ENCODE measurements at regions not wholly inside any gene's neighbourhood (a gene's known extent, or its start where the extent isn't known, plus 50 kb on each side); places are given as distances from the start of the nearest gene placed in this dataset.
A peak's percentile ranks its signal among the peaks of the same experiment; 100 is the strongest.

DNA sequence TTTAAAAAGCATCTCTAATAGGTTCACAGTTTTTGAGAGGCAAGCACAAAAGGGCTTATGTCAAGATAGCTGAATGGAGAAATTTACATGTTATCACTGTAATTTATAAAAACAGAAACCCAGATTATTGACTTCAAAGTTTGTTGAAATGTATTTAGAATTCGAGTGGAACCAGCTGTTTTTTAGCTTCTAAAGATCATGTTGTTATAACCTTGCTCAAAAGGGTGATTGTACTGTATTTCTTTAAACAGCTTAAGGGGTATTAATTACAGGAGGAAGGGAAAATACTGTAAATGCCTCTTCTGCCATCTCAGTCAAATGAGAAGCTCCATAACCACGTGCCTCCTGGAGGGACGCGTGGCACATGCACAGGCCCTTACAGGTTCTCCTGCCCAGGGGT lies 156.2 kb upstream of the MGMT start:
- no peaks in the 10 kb centered on the region for H4K20me1 ChIP-seq (replicated peaks; ENCODE audit: control insufficient read depth, extremely low read depth, insufficient read depth, low read length)
- CTCF ChIA-PET = interaction anchor here (1.2 kb wide), 1 partner anchor 21 kb away, joined by 4 read pairs; no protein-coding TSS in a partner anchor
- no TSS peak for BruUV-seq (replicated peaks)
- H3K27ac ChIP-seq (ENCODE audit: insufficient read depth, low read depth, low read length) = no peak overlapping the region
- H3K4me2 ChIP-seq (ENCODE audit: insufficient read depth, low read length) = no peak overlapping the region
- POLR2A ChIA-PET = no interaction called here
- intact Hi-C loops (cut with micrococcal nuclease) (no loop called here), dilution Hi-C loops (cut with MboI; ENCODE audit: extremely low pct_ligation_motif_present, low sequenced_read_pairs) (no loop called here)
- DNase-seq (ENCODE audit: low read depth, low spot score) (no peak), FAIRE-seq (no peak)
- no peak for TF ChIP-seq JUN (IDR thresholded peaks at IDR 0.05; ENCODE audit: borderline replicate concordance, insufficient read depth, insufficient read length, low read depth)
- H3K9ac ChIP-seq (replicated peaks; ENCODE audit: extremely low read depth, insufficient read depth, low read length) = no peak overlapping the region
- no peak overlapping the region for H2AFZ ChIP-seq (ENCODE audit: low read depth, low read length)
- H3K27me3 ChIP-seq (ENCODE audit: control insufficient read depth in 2 of 2, insufficient read depth in 2 of 2, low read length in 2 of 2) = no peaks in the 10 kb centered on the region
- H3K9me3 ChIP-seq (replicated peaks; ENCODE audit: control insufficient read depth, insufficient read depth, low read length) = no peaks in the 10 kb centered on the region
- no peaks in the 10 kb centered on the region for H3K4me1 ChIP-seq (ENCODE audit: control insufficient read depth, extremely low read depth, insufficient read depth, low read length)
- H3K79me2 ChIP-seq (ENCODE audit: control insufficient read depth, insufficient read depth, low read length) = no peaks in the 10 kb centered on the region
- H3K4me3 ChIP-seq (replicated peaks in 1 of 3; ENCODE audit: insufficient read depth in 1 of 3, low read depth in 1 of 3, low read length in 3 of 3) = no peak overlapping the region
- no peaks in the 10 kb centered on the region for H3K36me3 ChIP-seq (ENCODE audit: control insufficient read depth in 2 of 2, extremely low read depth in 1 of 2, insufficient read depth in 2 of 2, low read length in 2 of 2)
- no peaks in the 10 kb centered on the region for H3K9me1 ChIP-seq (replicated peaks; ENCODE audit: control insufficient read depth, extremely low read depth, insufficient read depth, low read length)

DNA sequence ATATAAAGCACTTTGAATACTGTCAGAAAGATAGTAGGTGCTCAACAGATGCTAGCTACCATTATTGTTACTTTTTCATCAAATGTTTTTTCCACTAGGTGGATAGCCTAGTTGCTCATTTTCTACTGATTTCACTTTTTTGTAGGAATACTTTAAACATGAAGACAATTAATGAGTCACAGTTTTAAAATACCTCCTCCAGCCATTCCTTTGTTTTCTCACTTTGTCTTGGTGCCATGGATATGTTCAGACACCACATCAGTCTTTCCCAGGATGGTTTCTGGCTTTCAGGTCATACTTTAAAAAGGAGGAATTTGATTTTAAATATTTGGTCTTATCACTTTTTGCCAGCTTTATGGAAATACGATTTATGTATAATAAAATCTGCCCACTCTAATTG lies 147.1 kb upstream of the MGMT start:
- Histone ChIP-seq H3K27ac (ENCODE audit: insufficient read depth, low read depth, low read length) (peak overlapping the region; percentile 35), H3K4me3 (replicated peaks in 1 of 3; ENCODE audit: insufficient read depth in 1 of 3, low read depth in 1 of 3, low read length in 3 of 3) (no peak overlapping the region), H3K79me2 (ENCODE audit: control insufficient read depth, insufficient read depth, low read length) (no peaks in the 10 kb centered on the region), H3K9me3 (replicated peaks; ENCODE audit: control insufficient read depth, insufficient read depth, low read length) (no peaks in the 10 kb centered on the region), H3K9me1 (replicated peaks; ENCODE audit: control insufficient read depth, extremely low read depth, insufficient read depth, low read length) (no peaks in the 10 kb centered on the region), H3K4me1 (ENCODE audit: control insufficient read depth, extremely low read depth, insufficient read depth, low read length) (peaks cover 7% of the 10 kb centered on the region), H3K4me2 (ENCODE audit: insufficient read depth, low read length) (no peak overlapping the region), H3K36me3 (ENCODE audit: control insufficient read depth in 2 of 2, extremely low read depth in 1 of 2, insufficient read depth in 2 of 2, low read length in 2 of 2) (no peaks in the 10 kb centered on the region), H3K9ac (replicated peaks; ENCODE audit: extremely low read depth, insufficient read depth, low read length) (no peak overlapping the region), H3K27me3 (ENCODE audit: control insufficient read depth in 2 of 2, insufficient read depth in 2 of 2, low read length in 2 of 2) (peaks cover 0 to 5% of the 10 kb centered on the region in 2 experiments), H2AFZ (ENCODE audit: low read depth, low read length) (no peak overlapping the region), H4K20me1 (replicated peaks; ENCODE audit: control insufficient read depth, extremely low read depth, insufficient read depth, low read length) (no peaks in the 10 kb centered on the region)
- BruUV-seq (replicated peaks) = no TSS peak
- ChIA-PET POLR2A (no interaction called here), CTCF (interaction anchor here (1.2 kb wide), 1 partner anchor 12 kb away, joined by 4 read pairs; no protein-coding TSS in a partner anchor)
- TF ChIP-seq GATA2 (IDR thresholded peaks at IDR 0.05; ENCODE audit: insufficient read depth, insufficient read length, low read depth, low read length) = no peak
- TF ChIP-seq JUN (IDR thresholded peaks at IDR 0.05; ENCODE audit: borderline replicate concordance, insufficient read depth, insufficient read length, low read depth) = peak; percentile 20
- TF ChIP-seq, protein P1, sequence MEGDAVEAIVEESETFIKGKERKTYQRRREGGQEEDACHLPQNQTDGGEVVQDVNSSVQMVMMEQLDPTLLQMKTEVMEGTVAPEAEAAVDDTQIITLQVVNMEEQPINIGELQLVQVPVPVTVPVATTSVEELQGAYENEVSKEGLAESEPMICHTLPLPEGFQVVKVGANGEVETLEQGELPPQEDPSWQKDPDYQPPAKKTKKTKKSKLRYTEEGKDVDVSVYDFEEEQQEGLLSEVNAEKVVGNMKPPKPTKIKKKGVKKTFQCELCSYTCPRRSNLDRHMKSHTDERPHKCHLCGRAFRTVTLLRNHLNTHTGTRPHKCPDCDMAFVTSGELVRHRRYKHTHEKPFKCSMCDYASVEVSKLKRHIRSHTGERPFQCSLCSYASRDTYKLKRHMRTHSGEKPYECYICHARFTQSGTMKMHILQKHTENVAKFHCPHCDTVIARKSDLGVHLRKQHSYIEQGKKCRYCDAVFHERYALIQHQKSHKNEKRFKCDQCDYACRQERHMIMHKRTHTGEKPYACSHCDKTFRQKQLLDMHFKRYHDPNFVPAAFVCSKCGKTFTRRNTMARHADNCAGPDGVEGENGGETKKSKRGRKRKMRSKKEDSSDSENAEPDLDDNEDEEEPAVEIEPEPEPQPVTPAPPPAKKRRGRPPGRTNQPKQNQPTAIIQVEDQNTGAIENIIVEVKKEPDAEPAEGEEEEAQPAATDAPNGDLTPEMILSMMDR (IDR thresholded peaks at IDR 0.05; ENCODE audit: extremely low read depth in 1 of 2, insufficient read depth in 1 of 2, low read depth in 1 of 2, low read length in 2 of 2) = no peak
- TF ChIP-seq FOS (IDR thresholded peaks at IDR 0.05; ENCODE audit: borderline replicate concordance, insufficient read depth, low read length) = peak; percentile 36
- FAIRE-seq (no peak), DNase-seq (ENCODE audit: low read depth, low spot score) (peak; percentile 25)
- intact Hi-C loops (cut with micrococcal nuclease) (loop anchor here (2.0 kb wide), 1 partner anchor 61 kb away; no protein-coding TSS in a partner anchor), dilution Hi-C loops (cut with MboI; ENCODE audit: extremely low pct_ligation_motif_present, low sequenced_read_pairs) (no loop called here)
